ENCODE measurements at regions not wholly inside any gene's neighbourhood (a gene's known extent, or its start where the extent isn't known, plus 50 kb on each side); places are given as distances from the start of the nearest gene placed in this dataset.

- DNase-seq: no peak
These were observed 105.6 kb downstream of the BTBD3 start for GRCh38 chr20:12023194-12023795.

DNA sequence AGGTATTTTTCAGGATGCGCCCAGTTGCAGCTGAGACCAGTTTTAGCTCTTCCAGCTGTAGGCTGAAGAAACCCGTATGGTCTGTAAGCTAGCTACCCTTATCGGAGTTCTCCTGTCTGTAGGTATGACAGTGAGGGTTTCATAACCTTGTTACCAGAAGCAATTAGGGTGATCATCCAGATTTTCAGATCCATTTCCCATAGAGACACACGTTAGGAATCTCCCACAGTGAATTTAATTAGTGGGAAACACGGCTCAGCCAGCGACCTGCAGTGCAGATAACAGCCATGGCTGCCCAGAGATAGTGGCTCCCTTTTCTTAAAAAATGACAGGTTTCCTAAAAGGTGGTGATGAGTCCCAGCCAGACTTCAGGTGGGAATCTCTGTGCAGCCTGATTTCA lies 111.1 kb downstream of the BTBD3 start:
- no peak for DNase-seq

- no peak for DNase-seq
These were observed 112.8 kb downstream of the BTBD3 start for GRCh38 chr20:12030470-12030869.

DNA sequence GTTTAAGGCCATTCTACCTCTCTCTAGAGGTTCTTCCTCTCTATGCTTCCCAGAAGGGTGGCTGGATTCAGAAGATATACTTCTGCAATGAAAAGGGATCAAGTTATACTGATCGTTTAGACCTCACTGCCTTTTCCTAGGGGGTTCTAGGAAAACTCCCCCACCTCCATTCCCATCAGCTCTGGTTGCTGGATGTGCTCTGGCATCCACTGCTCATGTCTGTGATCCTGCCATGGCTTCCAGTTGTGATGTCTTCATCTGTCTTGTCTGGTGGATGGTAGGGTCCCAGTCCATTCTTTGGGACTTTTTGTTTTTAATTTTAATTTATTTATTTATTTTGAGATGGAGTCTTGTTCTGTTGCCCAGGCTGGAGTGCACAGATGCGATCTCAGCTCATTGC lies 118.4 kb downstream of the BTBD3 start:
- DNase-seq: no peak

DNA sequence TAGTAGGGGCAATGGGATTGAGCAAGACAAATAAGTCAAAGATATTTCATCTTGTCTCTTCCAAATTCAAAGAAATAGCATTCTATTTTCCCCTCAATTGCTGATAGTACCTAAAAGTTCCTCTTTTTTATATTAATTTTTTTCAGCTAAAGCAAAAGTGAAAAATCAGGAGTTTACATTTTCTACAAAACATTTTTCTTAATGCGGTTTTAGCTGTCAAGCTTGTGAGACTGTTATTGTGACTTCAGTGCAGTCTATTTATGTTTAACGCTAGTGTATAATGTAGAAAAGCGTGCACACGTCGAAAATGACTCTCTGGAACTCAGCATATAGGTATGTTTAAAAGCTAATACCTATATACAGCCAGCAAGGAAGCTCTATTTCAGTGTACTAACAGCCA lies 119.8 kb downstream of the BTBD3 start:
- DNase-seq: no peak

DNA sequence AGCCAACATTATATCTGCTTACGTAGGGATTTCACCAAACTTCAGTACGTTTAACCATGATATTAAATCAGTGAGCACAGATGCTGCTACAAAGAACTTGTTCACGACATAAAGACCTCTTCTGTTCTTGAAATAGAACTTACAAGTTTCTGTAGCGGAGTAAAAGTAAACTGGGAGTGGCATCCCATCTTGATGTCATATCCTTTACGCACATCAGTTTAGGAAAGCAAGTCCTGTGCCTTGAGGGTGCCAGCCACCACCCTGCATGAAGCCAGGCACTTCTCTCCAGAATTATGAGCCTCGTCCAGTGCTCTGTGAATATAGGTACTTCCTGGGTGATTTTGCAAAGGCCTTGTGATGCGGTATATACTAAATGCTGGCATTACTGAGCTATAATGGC lies 122.6 kb downstream of the BTBD3 start:
- no peak for DNase-seq

DNA sequence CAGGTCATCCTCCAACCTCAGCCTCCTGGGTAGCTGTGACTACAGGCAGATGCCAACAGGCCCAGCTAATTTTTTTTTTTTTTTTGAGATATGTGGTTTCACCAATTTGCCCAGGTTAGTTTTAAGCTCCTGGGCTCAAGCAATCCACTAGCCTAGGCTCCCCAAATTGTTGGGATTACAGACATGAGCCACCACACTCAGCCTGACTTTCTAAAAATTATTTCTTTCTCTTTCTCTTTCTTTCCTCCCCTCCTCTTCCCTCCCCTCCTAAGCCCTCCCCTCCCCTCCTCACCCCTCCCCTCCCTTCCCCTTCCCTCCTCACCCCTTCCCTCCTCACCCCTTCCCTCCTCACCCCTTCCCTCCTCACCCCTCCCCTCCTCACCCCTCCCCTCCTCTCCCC lies 127.3 kb downstream of the BTBD3 start:
- DNase-seq: no peak

- DNase-seq: no peak
These were observed 130.2 kb downstream of the BTBD3 start for GRCh38 chr20:12047838-12048432.

- no peak for DNase-seq
These were observed 131.4 kb downstream of the BTBD3 start for GRCh38 chr20:12049125-12049524.

DNA sequence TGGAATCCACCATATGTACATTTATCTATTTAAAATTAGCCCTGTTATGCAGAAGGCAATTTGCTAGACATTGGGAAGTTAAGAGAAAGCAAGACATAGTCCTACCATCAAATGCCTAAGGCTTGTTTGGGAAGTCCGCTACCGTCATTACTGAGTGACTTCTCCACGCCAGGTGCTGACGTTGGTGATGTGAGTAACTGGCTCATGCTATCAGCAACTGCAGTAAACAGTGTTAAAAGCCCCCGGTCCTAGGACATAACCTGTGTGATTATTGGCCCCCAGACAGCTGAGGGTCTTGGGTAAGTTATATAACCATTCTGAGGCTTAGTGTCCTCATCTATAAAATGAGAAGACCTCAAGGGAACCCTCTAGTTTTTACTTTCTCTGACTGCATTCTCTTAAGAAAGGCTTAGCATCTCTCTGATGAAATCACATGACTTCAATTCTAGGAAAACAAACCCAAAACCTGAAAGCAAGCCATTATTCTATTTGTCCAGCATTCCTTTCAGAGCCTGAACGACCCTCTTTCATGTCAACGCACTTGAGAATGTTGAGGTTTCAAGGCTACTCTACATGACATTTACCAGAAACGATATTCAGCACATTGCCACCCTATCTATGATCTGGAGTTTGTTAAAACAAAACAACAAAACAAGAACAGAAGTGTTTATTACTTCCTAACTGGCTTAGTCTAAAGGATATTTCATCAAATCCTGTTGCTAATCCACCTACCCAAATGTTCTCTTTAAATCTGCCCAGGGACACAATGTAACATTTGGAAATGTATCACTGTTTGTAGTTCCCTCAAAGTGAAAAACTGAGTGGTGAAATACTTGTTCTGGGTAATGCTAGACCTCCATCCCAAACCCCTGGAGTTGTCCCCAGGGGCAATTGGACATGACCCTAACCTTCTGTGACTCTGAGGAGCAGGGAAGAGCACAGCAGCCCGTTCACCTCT lies 133.8 kb downstream of the BTBD3 start:
- DNase-seq: no peak

GRCh38 chr20:12053353-12053752 lies 135.7 kb downstream of the BTBD3 start:
- no peak for DNase-seq

- no peak for DNase-seq
These were observed 136.9 kb downstream of the BTBD3 start for GRCh38 chr20:12054556-12054955.

DNA sequence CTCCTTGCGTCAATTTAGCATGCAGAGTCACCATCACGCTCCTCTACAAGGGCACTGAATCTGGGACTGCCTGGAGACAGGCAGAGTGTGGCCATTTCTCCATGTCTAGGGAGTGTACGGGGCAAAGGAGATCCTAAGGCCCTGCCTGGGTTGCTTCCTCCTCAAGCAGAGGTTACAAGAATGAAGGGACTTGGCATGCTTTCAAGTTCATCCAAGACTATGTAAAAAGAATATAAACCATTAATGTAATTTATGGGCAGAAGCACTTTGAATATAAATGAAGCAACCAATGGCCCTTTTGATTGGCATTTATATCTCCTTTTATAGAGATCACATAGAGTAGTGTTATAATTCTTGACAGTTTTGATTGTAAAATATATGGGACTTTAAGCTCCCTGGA lies 137.5 kb downstream of the BTBD3 start:
- DNase-seq: no peak

GRCh38 chr20:12056839-12057238 lies 139.1 kb downstream of the BTBD3 start:
- no peak for DNase-seq

DNA sequence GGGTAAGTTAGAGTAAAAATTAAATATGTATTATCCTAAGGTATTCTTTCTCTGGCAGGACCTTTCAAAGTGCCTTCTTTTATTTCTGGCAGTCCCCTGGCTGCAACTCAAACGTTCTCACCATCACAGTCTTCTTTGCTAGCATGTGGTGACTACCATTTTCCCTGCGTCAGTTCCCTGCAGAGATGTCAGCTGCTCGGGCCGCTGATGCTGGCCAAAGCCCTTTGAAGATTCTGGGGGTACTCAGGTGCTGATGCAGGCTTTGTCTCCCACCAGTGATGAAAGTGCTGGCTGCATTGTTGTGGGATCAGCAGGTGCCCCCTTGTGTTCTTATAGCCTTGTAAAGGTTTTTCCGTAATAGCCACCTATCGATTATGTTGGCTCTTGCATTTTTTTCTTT lies 140.1 kb downstream of the BTBD3 start:
- DNase-seq: no peak

DNA sequence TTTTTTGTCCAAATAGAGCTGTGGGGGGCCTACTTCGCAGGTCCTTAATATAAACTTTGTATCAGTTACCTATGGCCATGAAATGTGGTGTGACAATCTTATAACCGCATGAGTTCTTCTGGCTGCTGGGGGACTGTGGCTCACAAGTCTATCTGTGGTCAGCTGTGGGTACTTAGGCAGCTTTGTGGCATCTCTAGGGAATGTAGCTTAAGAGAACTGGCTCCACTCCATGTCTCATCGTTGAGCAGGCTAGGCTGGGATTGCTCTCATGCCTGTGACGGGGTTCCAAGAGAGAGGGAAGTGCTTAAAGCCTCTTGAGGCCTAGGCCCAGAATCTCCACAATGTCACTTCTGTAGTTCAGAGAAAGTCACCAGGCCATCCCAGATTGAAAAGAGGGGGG lies 140.5 kb downstream of the BTBD3 start:
- no peak for DNase-seq

- DNase-seq: no peak
These were observed 143.8 kb downstream of the BTBD3 start for GRCh38 chr20:12061466-12061865.

- DNase-seq: no peak
These were observed 145.5 kb downstream of the BTBD3 start for GRCh38 chr20:12063106-12063684.

DNA sequence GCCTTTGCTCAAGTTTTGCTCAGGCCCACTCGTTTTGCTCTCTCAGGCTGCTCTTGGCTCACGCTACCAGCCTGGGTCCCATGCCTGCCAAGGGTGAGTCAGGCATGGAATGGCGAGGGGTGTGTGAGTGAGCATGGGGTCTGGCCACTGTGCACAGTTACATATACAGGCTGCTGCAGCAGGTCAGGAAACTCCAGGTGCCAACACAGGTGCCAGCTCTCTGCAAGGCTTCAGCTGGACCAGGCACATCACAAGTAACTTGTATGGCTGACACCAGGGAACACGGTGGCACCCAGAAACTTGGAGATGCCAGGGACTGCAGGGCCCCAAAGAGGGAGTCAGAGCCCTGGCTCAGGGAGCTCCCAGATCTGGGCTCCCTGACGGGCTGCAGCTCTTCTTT lies 146.8 kb downstream of the BTBD3 start:
- DNase-seq: no peak

- DNase-seq: no peak
These were observed 150.0 kb downstream of the BTBD3 start for GRCh38 chr20:12067686-12068085.

DNA sequence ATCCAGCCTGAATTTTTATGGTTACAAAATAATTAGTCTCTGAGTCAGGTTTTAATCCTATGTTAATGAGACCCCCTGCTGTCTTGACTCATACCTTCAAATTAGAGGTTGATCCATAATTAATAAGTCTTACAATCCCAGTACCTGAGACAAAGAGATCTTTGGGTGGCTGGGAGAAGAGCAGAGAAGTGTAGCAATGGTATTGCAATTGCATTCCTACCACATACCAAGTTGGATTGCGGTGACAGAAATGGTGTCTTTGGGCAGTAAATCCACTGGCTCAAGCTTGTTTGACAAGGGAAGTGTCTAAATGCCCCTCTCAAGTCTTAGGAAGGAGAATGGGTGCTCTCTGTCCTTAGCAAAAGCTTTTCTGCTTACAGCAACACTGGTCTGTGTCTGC lies 150.4 kb downstream of the BTBD3 start:
- no peak for DNase-seq

DNA sequence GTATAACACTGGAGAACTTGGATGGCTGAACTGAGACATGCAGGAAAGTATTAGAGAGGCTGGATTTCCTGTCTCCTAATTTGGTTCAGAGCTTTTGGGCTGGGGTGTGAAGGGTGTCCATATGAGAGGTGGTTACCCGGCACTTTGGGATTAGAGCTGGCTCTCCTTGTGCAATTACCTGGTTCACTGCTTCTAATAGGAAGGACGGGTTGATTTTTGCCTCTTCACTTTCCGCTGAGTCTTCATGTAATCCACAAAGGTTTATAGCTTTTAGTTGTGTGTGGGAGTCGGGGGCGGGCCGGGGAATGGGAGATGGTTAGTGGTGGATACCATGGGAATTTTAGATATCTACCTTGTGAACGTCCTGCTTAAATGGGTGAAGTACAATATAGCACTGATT lies 151.5 kb downstream of the BTBD3 start:
- no peak for DNase-seq

GRCh38 chr20:12072221-12072953 lies 154.7 kb downstream of the BTBD3 start:
- DNase-seq: no peak
